ENCODE measurements at regions not wholly inside any gene's neighbourhood (a gene's known extent, or its start where the extent isn't known, plus 50 kb on each side); places are given as distances from the start of the nearest gene placed in this dataset.
"Not testable (repeated sequence)": the region's sequence is repeated elsewhere in the genome, so short reads cannot be mapped to it uniquely, and the experiment has no call there.

- no peak for DNase-seq (ENCODE audit: low read depth)
Measured at GRCh38 chr10:7108141-7108540, 302.7 kb downstream of the SFMBT2 start.

DNA sequence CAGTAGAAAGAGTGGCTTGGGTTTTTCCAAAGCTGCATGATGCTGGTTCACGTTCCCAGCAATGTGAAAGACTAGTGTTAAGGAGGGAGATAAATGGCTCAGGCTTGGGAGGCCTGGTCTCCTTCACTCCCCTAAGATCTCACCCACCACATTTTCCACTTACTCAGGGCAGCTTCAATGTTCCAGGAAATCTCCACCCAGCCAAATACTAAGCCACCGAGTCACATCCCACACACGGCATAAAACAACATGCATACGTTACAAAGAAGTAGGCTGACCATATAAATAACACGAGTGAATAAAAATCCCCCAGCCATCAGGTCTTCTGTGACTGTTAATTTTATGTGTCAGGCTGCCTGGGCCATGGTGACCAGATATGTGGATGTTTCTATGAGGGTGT, 303.5 kb downstream of the SFMBT2 start:
- DNase-seq (ENCODE audit: low read depth) = no peak

DNA sequence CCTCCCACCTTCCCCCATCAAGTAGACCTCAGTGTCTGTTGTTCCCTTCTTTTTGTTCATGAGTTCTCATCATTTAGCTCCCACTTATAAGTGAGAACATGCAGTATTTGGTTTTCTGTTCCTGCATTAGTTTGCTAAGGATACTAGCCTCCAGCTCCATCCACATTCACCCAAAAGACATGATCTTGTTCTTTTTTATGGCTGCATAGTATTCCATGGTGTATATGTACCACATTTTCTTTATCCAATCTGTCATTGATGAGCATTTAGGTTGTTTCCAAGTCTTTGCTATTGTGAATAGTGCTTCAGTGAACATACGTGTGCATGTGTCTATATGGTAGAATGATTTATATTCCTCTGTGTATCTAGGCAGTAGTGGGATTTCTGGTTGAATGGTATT, 306.5 kb downstream of the SFMBT2 start:
- not testable (repeated sequence) for DNase-seq (ENCODE audit: low read depth)

DNA sequence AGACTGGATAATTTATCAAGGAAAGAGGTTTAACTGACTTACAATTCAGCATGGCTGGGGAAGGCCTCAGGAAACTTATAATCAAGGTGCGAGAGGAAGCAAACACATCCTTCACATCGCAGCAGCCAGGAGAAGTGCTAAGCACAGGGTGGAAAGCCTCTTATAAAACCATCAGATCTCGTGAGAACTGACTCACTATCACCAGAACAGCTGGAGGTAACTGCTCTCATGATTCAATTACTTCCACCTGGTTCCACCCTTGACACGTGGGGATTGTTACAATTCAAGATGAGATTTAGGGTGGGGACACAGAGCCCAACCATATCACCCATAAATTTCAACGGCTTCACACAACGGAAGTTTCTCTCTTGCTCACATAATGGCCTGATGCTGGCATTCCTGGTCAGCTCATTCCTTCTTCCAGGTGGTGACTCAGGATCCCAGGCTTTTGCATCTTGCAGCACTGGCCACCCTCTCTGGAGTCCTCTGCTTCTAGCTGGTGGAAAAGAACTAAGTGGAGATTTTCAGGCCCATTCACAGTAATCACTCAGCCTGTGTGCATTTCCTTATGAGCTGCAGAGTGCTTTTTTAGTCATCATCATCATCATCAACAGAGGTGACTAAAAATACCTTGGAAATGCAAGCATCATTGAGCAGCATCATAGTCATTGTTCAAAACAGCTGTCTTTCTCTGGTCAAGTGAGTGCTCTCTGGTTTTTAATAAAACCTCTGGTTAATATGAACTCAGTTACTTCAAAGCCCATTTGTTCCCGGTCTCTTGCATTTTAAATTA, 308.1 kb downstream of the SFMBT2 start:
- no peak for DNase-seq (ENCODE audit: low read depth)

DNA sequence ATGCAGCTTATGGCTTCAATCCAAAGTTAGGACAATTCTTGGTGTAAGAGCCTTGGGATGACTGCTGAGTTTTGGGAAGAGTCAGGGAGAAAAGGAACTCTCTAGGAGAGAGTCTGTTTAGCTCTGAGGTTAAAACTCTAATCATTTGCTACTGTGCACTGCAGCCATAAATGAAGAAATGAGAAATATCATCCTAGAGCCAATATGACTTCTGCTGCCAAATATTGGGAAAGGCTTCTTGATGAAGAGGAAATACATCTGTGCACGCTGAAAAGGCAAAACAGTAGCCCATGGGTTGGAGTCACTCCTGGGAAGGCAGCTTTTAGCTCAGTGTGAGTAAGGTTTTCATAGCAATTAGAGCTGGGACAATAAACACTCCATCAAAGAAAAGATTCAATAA, 308.8 kb downstream of the SFMBT2 start:
- no peak for DNase-seq (ENCODE audit: low read depth)

DNA sequence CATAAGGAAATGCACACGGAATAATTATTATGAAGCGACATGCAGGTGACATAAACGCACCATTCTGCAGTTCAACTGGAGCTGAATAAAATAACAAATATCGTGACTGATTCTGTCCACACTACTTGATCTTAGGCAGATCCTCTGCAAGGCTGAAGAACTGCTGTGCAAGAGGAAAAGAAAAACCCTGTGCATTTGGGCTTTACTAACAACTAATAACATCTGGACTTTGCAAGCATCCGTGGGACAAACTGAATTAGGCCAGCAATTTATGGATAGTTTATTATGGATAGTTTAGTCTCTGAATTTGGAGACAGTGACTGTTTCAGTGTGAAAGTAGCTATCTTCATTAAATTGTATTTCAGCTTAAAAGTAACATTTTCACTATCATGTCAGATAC, 309.4 kb downstream of the SFMBT2 start:
- DNase-seq (ENCODE audit: low read depth) = no peak

- DNase-seq (ENCODE audit: low read depth) = no peak
Measured at GRCh38 chr10:7100032-7100702, 310.7 kb downstream of the SFMBT2 start.

DNA sequence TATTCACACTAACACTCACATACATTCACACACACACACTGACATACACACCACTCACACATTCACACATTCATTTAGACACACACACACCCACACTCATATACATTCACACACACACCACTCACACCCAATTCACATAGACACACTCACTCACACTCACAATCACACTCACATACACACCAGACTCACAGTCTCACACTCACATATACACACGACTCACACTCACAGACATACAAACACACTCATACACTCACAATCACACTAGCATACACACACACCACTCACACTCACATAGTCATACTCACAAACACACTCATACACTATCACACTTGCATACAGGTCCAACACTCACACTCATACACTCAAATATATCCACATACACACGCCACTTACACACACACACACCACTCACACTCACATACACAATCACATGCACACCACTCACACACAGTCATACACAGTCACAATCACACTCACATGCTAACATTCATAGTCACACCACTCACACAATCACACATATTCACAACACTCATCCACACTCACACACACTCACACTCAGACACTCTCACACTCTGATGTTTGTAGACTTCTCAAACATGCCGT, 312.6 kb downstream of the SFMBT2 start:
- no peak for DNase-seq (ENCODE audit: low read depth)

GRCh38 chr10:7094781-7095180, 316.1 kb downstream of the SFMBT2 start:
- no peak for DNase-seq (ENCODE audit: low read depth)

DNA sequence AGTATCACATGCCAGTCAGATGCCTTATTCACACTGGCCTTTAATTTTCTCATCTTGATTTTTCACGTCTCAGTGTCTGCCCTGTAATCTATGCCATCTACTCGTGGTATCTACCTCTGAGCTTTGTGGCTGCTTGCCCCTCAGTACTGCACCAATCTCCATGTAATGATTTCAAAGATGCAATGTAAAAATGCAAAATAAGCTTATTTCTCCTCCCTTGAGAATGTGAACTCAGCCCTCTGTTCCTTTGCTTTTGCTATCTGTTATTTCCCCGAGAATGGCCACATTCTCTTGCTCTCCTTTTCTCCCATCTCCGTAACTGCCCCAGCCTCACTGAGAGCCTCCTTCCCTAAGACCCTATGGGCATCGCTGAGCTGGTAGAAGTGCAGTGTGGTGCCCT, 317.5 kb downstream of the SFMBT2 start:
- DNase-seq (ENCODE audit: low read depth) = no peak

- DNase-seq (ENCODE audit: low read depth) = no peak
Measured at GRCh38 chr10:7092603-7093002, 318.2 kb downstream of the SFMBT2 start.

GRCh38 chr10:7090529-7090928, 320.3 kb downstream of the SFMBT2 start:
- no peak for DNase-seq (ENCODE audit: low read depth)

- no peak for DNase-seq (ENCODE audit: low read depth)
Measured at GRCh38 chr10:7085913-7086589, 324.8 kb downstream of the SFMBT2 start.

- DNase-seq (ENCODE audit: low read depth) = no peak
Measured at GRCh38 chr10:7085147-7085912, 325.5 kb downstream of the SFMBT2 start.

DNA sequence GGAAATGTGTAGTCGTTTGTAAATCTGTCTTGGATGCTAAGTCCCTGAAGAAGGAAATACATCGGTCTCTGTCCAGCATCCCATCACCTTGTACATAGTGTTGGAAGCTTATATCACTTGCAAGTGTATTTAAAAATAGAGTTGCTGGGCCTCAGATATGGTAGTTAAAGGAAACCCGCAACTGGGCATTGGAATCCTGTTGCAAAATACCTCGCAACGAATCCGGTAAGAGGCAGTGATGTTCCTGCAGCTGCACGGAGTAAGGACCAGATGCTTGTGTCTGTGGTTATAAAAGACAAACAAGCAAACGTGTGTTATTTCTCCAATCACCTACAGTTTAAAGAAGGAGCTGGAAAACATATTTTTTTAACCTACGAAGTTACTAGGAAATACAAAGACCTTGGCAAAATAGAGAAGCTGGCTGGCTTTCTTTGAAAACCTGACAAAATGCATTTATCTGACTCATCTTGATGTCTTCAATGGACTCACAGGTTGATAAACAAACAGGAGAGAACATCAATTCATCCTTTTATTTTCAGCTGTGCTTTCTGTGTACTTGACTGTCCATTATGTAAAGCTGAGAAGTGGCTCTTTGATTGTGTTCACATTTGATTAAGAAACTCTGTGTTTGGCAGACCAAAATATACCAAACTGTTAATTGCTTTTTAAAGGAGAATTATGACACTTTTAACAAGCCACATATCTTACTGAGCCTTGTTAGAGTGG, 326.4 kb downstream of the SFMBT2 start:
- no peak for DNase-seq (ENCODE audit: low read depth)

DNA sequence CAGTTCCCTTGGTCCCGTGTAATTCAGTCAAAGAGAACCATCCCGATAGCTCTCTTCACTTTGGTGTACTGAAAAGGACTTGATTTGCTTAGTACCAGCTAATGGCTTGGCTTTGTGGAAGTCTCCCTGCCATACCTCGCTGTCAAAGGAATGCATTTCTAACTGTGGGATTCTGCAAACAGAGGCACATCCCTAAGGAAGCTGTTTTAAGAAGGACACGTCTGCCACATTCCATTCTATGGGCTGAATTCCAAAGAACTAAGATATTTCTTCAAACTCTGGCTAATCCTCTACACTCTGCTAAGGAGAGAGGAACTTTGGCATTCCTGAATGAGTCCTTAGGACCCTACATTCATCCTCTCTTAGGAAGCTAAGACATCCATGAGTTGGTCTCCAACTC, 327.9 kb downstream of the SFMBT2 start:
- no peak for DNase-seq (ENCODE audit: low read depth)

GRCh38 chr10:7077880-7078279, 333.0 kb downstream of the SFMBT2 start:
- no peak for DNase-seq (ENCODE audit: low read depth)

DNA sequence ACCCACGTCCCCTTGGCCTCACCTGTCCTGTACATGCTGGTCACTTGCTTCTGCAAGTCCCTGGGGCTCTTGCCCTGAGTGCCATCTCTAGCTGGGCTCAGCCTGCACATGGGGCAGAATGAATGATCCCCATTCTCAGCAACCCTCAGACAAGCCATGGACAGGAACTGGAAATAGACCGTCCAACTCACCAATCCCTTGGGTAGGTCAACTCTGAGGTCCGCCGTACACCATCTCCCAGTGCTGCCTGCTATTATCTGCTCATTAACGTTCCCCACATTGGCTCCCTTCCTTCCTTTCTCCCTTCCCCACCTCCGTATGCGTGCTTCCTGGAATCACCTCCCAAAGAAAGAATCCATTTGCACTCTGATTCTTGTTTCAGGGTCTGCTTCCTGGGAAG, 335.0 kb downstream of the SFMBT2 start:
- DNase-seq (ENCODE audit: low read depth) = no peak

DNA sequence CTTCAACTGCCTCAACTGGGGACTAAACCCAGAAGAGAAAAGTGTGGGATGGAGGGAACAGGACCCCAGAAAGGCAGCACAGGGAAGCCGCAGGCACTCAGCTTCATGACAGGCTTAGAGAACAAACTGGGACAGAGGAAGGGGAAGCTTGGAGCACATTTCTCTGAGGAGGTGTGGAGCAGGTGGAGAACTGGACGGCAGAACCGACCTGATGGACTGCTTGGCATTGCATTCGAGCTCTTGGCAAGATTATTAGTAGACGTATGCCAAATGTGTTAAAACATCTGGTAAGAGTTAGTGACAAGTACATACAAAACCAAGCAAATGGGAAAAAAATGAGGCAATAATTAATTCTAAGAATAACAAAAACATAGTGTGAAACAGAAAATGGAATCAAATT, 335.7 kb downstream of the SFMBT2 start:
- DNase-seq (ENCODE audit: low read depth) = no peak

DNA sequence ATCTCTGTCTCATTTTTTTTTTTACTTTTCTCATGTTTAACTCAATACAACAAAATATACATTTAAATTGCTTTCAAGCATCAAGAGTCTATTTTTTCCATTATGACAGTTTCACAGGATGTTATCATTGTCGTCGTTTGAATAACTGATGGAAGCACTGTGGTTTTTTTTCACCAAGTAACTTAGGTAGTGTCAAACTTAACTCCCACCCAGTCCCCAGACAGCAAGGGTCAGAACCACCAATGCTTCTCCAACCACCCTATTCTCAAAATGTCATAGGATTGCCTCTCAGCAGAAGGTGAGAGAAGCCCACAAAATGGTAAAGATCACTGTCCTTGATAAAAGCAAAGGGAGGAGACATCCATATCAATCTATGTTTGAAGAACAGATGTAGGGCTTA, 339.4 kb downstream of the SFMBT2 start:
- DNase-seq (ENCODE audit: low read depth) = no peak

DNA sequence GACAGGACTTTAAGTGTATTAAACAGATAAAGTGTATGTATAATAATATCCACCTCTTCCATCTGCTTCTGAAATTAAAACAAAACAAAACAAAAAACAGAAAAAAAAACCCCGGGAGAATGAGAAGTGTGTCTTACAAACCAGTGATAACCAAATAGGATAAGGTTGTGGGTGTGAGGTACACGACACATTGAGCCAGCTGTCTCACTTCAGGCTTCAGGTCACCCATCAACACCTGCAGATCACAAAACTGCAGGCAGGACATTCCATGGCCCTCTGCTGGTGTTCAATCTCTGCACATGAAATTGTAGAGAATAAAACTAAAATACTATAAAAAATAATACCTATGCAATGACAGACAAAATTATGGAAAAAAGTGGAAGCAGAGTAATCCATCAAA, 339.9 kb downstream of the SFMBT2 start:
- no peak for DNase-seq (ENCODE audit: low read depth)

All from stimulated activated CD8-positive, alpha-beta memory T cell treated with anti-CD3 and anti-CD28 coated beads, Interleukin-12 subunit alpha, Interleukin-12 subunit beta, amount 100 ng/mL, for 4 hours (primary cell).